HG03066 (cell line): ENCODE measurements at regions not wholly inside any gene's neighbourhood (a gene's known extent, or its start where the extent isn't known, plus 50 kb on each side); places are given as distances from the start of the nearest gene placed in this dataset.
"Not testable (repeated sequence)": the region's sequence is repeated elsewhere in the genome, so short reads cannot be mapped to it uniquely, and the experiment has no call there.

Experiments
- ATAC-seq: cut with Tn5 transposase; IDR thresholded peaks from one replicate; pipeline ENCODE4 v1.9.1; 2021; ENCODE audit warnings: low read depth; ENCODE audit not compliant: unreplicated experiment

GRCh38 chr14:51566831-51567582 is 84.7 kb upstream of the FRMD6 start:
- ATAC-seq: no peak

GRCh38 chr14:51568366-51568765 is 83.3 kb upstream of the FRMD6 start:
- no peak for ATAC-seq

GRCh38 chr14:51573607-51574006 is 78.1 kb upstream of the FRMD6 start:
- ATAC-seq: no peak

GRCh38 chr14:51574009-51574408 is 77.7 kb upstream of the FRMD6 start:
- ATAC-seq: no peak

GRCh38 chr14:51575349-51576116 is 76.2 kb upstream of the FRMD6 start:
- no peak for ATAC-seq

- ATAC-seq: no peak
Observed at GRCh38 chr14:51576117-51576430, 75.6 kb upstream of the FRMD6 start.

- no peak for ATAC-seq
Observed at GRCh38 chr14:51576879-51577278, 74.8 kb upstream of the FRMD6 start.

GRCh38 chr14:51578853-51579252 is 72.9 kb upstream of the FRMD6 start:
- no peak for ATAC-seq

GRCh38 chr14:51581017-51581881 is 70.5 kb upstream of the FRMD6 start:
- no peak for ATAC-seq

- no peak for ATAC-seq
Observed at GRCh38 chr14:51582437-51582836, 69.3 kb upstream of the FRMD6 start.

- no peak for ATAC-seq
Observed at GRCh38 chr14:51585055-51585454, 66.7 kb upstream of the FRMD6 start.

GRCh38 chr14:51592836-51593235 is 58.9 kb upstream of the FRMD6 start:
- ATAC-seq: no peak

- no peak for ATAC-seq
Observed at GRCh38 chr14:51593397-51593796, 58.3 kb upstream of the FRMD6 start.

GRCh38 chr14:51595881-51596455 is 55.7 kb upstream of the FRMD6 start:
- no peak for ATAC-seq

- no peak for ATAC-seq
Observed at GRCh38 chr14:51596488-51597117, 55.1 kb upstream of the FRMD6 start.

- no peak for ATAC-seq
Observed at GRCh38 chr14:51597261-51598001, 54.3 kb upstream of the FRMD6 start.

- not testable (repeated sequence) for ATAC-seq
Observed at GRCh38 chr14:51598924-51599600, 52.6 kb upstream of the FRMD6 start.

- no peak for ATAC-seq
Observed at GRCh38 chr14:51600658-51601057, 51.1 kb upstream of the FRMD6 start.
